ENCODE measurements at regions not wholly inside any gene's neighbourhood (a gene's known extent, or its start where the extent isn't known, plus 50 kb on each side); places are given as distances from the start of the nearest gene placed in this dataset.
"Not testable (repeated sequence)": the region's sequence is repeated elsewhere in the genome, so short reads cannot be mapped to it uniquely, and the experiment has no call there.

GRCh38 chr4:167858127-167858526, 234.2 kb upstream of the ANXA10 start:
- DNase-seq, result not testable (repeated sequence)

GRCh38 chr4:167867191-167867590, 225.1 kb upstream of the ANXA10 start:
- DNase-seq, result no peak

- no peak for DNase-seq
Measured at GRCh38 chr4:167868163-167868562, 224.2 kb upstream of the ANXA10 start.

- DNase-seq, result no peak
Measured at GRCh38 chr4:167873496-167873895, 218.8 kb upstream of the ANXA10 start.

GRCh38 chr4:167876091-167876490, 216.2 kb upstream of the ANXA10 start:
- DNase-seq, result not testable (repeated sequence)

GRCh38 chr4:167877826-167878225, 214.5 kb upstream of the ANXA10 start:
- DNase-seq, result not testable (repeated sequence)

GRCh38 chr4:167883266-167883665, 209.1 kb upstream of the ANXA10 start:
- no peak for DNase-seq

GRCh38 chr4:167885071-167885470, 207.3 kb upstream of the ANXA10 start:
- DNase-seq, result no peak

- DNase-seq, result no peak
Measured at GRCh38 chr4:167885872-167886271, 206.5 kb upstream of the ANXA10 start.

GRCh38 chr4:167887726-167888125, 204.6 kb upstream of the ANXA10 start:
- no peak for DNase-seq

GRCh38 chr4:167890226-167890625, 202.1 kb upstream of the ANXA10 start:
- DNase-seq, result no peak

- DNase-seq, result no peak
Measured at GRCh38 chr4:167893531-167893930, 198.8 kb upstream of the ANXA10 start.

GRCh38 chr4:167896260-167896659, 196.1 kb upstream of the ANXA10 start:
- DNase-seq, result not testable (repeated sequence)

- no peak for DNase-seq
Measured at GRCh38 chr4:167897116-167897515, 195.2 kb upstream of the ANXA10 start.

GRCh38 chr4:167903291-167903721, 189.0 kb upstream of the ANXA10 start:
- DNase-seq, result no peak

- DNase-seq, result no peak
Measured at GRCh38 chr4:167906851-167907250, 185.5 kb upstream of the ANXA10 start.

GRCh38 chr4:167908816-167909215, 183.5 kb upstream of the ANXA10 start:
- DNase-seq, result no peak

GRCh38 chr4:167912535-167912934, 179.8 kb upstream of the ANXA10 start:
- DNase-seq, result not testable (repeated sequence)

GRCh38 chr4:167918077-167918476, 174.3 kb upstream of the ANXA10 start:
- no peak for DNase-seq

GRCh38 chr4:167930166-167930565, 162.2 kb upstream of the ANXA10 start:
- DNase-seq, result no peak

GRCh38 chr4:167934216-167934615, 158.1 kb upstream of the ANXA10 start:
- DNase-seq, result no peak

GRCh38 chr4:167939863-167940616, 152.3 kb upstream of the ANXA10 start:
- peak in 1 of 2 experiments; percentile 34 for DNase-seq

GRCh38 chr4:167943872-167944505, 148.3 kb upstream of the ANXA10 start:
- no peak for DNase-seq

- DNase-seq, result no peak
Measured at GRCh38 chr4:167944721-167945120, 147.6 kb upstream of the ANXA10 start.
